ENCODE measurements at regions not wholly inside any gene's neighbourhood (a gene's known extent, or its start where the extent isn't known, plus 50 kb on each side); places are given as distances from the start of the nearest gene placed in this dataset.
"Not testable (repeated sequence)": the region's sequence is repeated elsewhere in the genome, so short reads cannot be mapped to it uniquely, and the experiment has no call there.

- TF ChIP-seq ZFP30 (CRISPR knock-in tag; IDR thresholded peaks at IDR 0.05); ESRRG (CRISPR knock-in tag; IDR thresholded peaks at IDR 0.05); CSRNP3 (CRISPR knock-in tag; IDR thresholded peaks at IDR 0.05); ZFP3 (CRISPR knock-in tag; IDR thresholded peaks at IDR 0.05); ARNTL (CRISPR knock-in tag; IDR thresholded peaks at IDR 0.05; ENCODE audit: borderline replicate concordance, low read depth); BACH2 (CRISPR knock-in tag; IDR thresholded peaks at IDR 0.05; ENCODE audit: borderline replicate concordance); TCF4 (CRISPR knock-in tag; IDR thresholded peaks at IDR 0.05; ENCODE audit: borderline replicate concordance); POU6F1 (CRISPR knock-in tag; IDR thresholded peaks at IDR 0.05; ENCODE audit: borderline replicate concordance, low read depth); ZNF70 (CRISPR knock-in tag; IDR thresholded peaks at IDR 0.05); PATZ1 (CRISPR knock-in tag; IDR thresholded peaks at IDR 0.05; ENCODE audit: borderline replicate concordance); ISL1 (CRISPR knock-in tag; IDR thresholded peaks at IDR 0.05); CREB5 (CRISPR knock-in tag; IDR thresholded peaks at IDR 0.05; ENCODE audit: low read depth): not testable (repeated sequence)
Measured at GRCh38 chr1:213462374-213462773, 411.3 kb downstream of the RPS6KC1 start.

Measured in SK-N-SH treated with all-trans-retinoic acid at 6 μM for 48 hours (cell line).